H54 (cell line): ENCODE measurements at regions not wholly inside any gene's neighbourhood (a gene's known extent, or its start where the extent isn't known, plus 50 kb on each side); places are given as distances from the start of the nearest gene placed in this dataset.

Experiments used
- DNase-seq: peaks from one replicate; pipeline ENCODE4 v3.0.0; 2011; ENCODE audit warnings: low spot score, mixed read lengths; ENCODE audit not compliant: insufficient read length
- FAIRE-seq: peaks from 3 replicates; lab custom pipeline; 2011; peaks lifted over from hg19 to GRCh38; lab: Jason Lieb, UNC
- POLR2A ChIP-seq: IDR thresholded peaks from 2 replicates; pipeline ENCODE4 v1.6.1; 2011; ENCODE audit warnings: low read depth, mild to moderate bottlenecking, low read length

DNA sequence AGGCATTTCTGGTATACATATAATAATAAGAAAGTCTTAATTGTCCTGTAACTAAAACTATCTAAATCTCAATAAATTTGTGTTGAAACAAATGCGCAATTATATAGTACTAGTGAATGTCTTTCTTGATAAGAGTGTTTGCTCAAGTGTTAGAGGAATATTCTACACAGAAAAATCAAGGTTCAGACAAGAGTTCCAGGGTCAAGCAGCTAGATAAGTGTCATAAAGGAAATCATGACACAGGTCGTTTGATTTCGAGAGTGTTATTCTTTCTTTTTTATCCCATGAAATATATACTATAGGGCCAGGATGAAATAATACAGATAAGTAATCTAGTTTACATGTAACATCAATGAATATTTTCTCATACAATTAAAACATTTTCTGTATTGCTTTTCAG lies 366.1 kb downstream of the UTRN start:
- FAIRE-seq (no peak), DNase-seq (no peak)
- TF ChIP-seq POLR2A, result no peak

GRCh38 chr6:144652292-144652891 lies 367.3 kb downstream of the UTRN start:
- FAIRE-seq (no peak), DNase-seq (no peak)
- TF ChIP-seq POLR2A, result no peak

DNA sequence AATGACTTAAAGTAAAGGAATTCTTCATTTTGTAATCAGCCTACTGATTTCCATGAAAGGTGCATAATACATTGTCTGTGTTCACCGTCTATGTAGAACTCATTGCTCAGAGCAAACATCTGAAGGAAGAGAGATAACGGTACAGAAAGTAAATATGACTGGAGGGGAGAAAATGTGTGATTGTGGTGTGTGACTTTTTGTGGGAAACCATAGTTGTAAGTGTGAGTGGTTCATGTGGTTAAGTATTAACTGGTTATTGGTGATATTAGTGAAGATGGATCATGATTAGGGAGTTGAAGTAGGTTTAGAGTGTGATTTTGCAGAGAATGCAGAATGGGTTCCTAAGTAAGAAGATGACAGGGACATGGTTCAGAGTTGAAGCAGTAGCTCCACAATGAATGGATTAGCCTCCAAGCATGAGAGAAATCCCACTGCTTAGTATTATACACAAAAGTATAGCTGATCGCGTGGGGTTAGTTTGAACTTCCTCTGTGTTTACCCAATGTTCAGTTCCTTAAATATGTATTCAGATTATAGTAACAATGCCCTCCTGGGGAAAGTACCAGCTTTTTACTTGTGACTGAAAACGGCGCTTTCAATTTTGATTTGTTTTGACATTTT lies 368.9 kb downstream of the UTRN start:
- no peak for TF ChIP-seq POLR2A
- no peak for FAIRE-seq
- DNase-seq, result no peak

GRCh38 chr6:144654506-144654905 lies 369.4 kb downstream of the UTRN start:
- DNase-seq (no peak), FAIRE-seq (no peak)
- no peak for TF ChIP-seq POLR2A

DNA sequence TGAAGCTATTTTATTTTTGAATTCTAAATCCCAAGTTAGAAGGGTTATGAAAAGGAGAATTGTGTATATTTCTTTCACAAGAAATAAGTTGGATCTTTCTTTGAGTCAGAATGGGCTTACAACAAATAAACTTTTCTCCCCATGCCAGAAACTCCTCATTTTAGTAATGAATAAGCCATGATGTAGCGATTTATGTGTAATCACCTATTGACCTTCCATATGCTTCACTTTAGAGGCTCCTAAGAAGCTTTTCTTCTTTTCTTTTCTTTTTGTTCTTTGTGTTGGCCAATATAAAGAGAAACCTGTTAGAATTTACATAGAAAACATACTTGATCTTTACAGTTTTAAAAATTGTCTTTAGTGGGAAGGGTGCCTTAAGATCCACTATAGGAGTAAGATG lies 370.2 kb downstream of the UTRN start:
- FAIRE-seq, result no peak
- DNase-seq, result no peak
- TF ChIP-seq POLR2A, result no peak

GRCh38 chr6:144657691-144658090 lies 372.6 kb downstream of the UTRN start:
- no peak for DNase-seq
- TF ChIP-seq POLR2A, result no peak
- FAIRE-seq, result no peak

DNA sequence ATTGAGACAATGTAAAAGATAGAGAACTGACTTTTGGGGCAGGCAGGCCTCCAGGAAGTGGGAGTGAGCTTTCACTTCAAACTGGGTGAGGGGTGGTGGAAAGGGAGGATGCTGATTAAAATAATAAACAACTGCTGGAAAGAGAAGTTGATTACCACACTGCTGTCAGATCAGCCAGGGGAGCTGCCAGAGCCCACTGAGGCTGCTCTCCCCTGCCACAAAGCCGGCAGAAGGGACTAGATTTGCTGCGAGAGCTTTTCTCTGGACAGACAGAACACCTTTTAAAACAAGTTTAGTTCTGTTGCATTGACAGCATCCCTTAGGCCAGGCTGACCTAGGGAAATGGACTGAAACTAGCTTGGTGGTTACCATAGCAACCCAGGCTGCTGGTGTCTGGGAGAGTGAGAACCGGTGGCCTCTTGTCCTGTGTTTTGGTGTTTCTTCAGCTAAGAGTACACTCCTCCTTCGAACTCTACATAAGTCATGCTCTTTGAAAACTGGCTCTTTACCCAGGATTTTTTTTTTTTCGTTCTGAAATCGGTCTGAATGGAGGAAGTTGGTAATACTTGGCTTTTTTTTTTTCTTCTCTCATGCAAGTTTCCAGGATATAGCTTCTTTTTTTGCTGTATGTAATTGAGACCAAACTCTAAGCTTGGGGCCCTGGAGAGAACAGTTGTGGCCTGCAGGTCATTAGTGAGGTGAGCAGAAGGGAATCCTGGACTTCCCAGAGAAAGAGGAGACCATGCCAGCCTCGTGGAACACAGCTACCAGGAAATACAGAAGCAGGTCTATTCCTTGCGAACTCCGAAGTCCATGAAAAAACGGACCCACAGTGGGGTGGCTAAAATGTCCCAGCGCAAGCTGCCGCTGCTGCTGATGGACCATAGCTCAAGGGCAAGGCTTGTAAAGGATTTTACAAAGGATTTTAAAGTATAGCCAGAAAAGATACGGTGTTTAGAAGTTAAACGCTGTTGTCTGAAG lies 374.4 kb downstream of the UTRN start:
- TF ChIP-seq POLR2A, result no peak
- DNase-seq (no peak), FAIRE-seq (no peak)

- no peak for TF ChIP-seq POLR2A
- FAIRE-seq, result no peak
- no peak for DNase-seq
These were observed 375.5 kb downstream of the UTRN start for GRCh38 chr6:144660561-144661115.

GRCh38 chr6:144661116-144661806 lies 376.1 kb downstream of the UTRN start:
- DNase-seq (no peak), FAIRE-seq (no peak)
- no peak for TF ChIP-seq POLR2A

DNA sequence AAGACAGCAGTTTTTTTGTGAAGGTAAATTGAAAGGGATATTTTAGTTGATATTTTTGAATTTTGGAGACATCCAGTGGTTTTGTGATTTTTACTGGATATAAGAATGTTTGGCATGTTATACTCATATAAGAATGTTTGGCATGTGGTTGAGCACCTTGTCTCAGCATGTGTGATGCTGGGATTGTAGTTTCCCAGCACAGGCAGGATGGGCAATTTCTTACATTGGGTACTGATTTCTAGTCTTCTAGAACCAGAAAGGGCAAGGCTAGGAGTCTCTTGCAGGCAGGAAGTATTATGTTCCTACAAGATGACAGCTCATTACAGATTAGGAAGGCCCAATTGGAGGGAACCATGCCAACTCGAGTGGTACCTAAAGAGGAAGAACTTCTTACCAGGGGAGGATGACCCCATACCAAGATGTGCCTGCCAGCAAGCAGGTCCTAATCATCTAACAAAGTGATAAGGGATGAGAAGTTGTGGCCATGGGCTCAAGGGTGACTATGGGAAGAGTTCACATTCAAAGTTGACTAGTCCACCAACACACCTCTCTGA lies 377.8 kb downstream of the UTRN start:
- DNase-seq, result no peak
- no peak for FAIRE-seq
- no peak for TF ChIP-seq POLR2A

GRCh38 chr6:144664281-144664680 lies 379.1 kb downstream of the UTRN start:
- FAIRE-seq, result no peak
- DNase-seq, result no peak
- no peak for TF ChIP-seq POLR2A

DNA sequence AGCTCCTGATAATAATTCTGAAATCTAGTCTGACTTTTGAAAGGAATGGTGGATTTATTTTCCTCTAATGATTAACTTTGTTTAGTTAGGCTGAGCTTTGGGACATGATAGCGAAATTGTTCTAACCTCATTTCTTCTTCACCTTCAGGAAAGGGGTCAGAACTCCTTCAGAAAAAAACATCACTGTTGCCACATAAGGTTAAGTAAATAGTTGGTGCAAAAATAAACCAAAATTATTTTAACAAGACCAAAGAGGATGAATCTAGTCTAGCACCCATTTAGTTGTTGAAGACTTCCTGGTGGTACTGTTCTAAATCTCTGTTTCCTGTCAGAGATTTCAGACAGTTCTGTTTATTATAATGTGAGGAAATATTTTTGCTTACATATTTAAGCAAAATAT lies 379.8 kb downstream of the UTRN start:
- FAIRE-seq (no peak), DNase-seq (no peak)
- no peak for TF ChIP-seq POLR2A

DNA sequence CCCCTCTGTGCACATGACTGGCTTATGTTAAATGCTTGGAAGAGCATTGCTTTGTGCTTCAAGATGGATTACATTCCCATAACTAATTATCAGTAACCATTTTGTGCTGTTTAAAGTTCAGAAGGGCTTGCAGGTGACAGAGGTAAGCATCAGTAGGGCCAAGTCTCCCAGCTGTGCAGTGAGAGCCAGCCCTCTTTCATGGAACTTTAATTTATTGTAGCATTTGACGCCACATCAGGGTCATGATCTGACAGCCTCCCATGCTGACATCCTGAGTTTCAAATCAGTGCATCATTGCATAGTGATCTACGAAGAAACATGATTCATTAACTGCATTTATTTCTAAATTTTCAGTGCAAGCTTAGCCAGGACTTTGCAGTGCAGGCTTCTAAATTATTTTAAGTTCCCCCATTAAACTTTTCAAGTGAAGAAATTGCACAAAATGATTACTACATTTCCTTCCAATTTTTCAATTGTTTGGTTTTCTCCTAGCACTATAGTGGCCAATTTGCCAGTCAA lies 380.9 kb downstream of the UTRN start:
- DNase-seq, result no peak
- TF ChIP-seq POLR2A, result no peak
- no peak for FAIRE-seq
